DMS53 treated with DMSO at 0.1 percent for 48 hours (cell line): ENCODE measurements at regions not wholly inside any gene's neighbourhood (a gene's known extent, or its start where the extent isn't known, plus 50 kb on each side); places are given as distances from the start of the nearest gene placed in this dataset.

Experiments used
- DNase-seq: peaks from one replicate; lab custom pipeline; 2025; ENCODE audit not compliant: unreplicated experiment; lab: John Stamatoyannopoulos, UW

- DNase-seq, result no peak
These were observed 204.4 kb downstream of the SAMD5 start for GRCh38 chr6:147712841-147713240.

- no peak for DNase-seq
These were observed 206.5 kb downstream of the SAMD5 start for GRCh38 chr6:147715035-147715434.

GRCh38 chr6:147716434-147716833, 207.9 kb downstream of the SAMD5 start:
- DNase-seq, result no peak

GRCh38 chr6:147717991-147718390, 209.5 kb downstream of the SAMD5 start:
- no peak for DNase-seq

GRCh38 chr6:147722158-147722557, 213.7 kb downstream of the SAMD5 start:
- no peak for DNase-seq

- DNase-seq, result no peak
These were observed 216.0 kb downstream of the SAMD5 start for GRCh38 chr6:147724454-147724853.

- no peak for DNase-seq
These were observed 217.9 kb downstream of the SAMD5 start for GRCh38 chr6:147726342-147726741.

- no peak for DNase-seq
These were observed 220.4 kb downstream of the SAMD5 start for GRCh38 chr6:147728903-147729302.

GRCh38 chr6:147733686-147734085, 225.2 kb downstream of the SAMD5 start:
- no peak for DNase-seq

GRCh38 chr6:147734151-147734550, 225.7 kb downstream of the SAMD5 start:
- DNase-seq, result no peak

- DNase-seq, result no peak
These were observed 227.4 kb downstream of the SAMD5 start for GRCh38 chr6:147735924-147736323.

- DNase-seq, result no peak
These were observed 228.6 kb downstream of the SAMD5 start for GRCh38 chr6:147737115-147737514.

- DNase-seq, result no peak
These were observed 229.6 kb downstream of the SAMD5 start for GRCh38 chr6:147738099-147738498.

GRCh38 chr6:147738516-147739162, 230.1 kb downstream of the SAMD5 start:
- no peak for DNase-seq

- no peak for DNase-seq
These were observed 231.8 kb downstream of the SAMD5 start for GRCh38 chr6:147740326-147740725.

GRCh38 chr6:147740916-147741315, 232.4 kb downstream of the SAMD5 start:
- no peak for DNase-seq

- peak; percentile 59 for DNase-seq
These were observed 232.9 kb downstream of the SAMD5 start for GRCh38 chr6:147741389-147741788.

- DNase-seq, result no peak
These were observed 233.9 kb downstream of the SAMD5 start for GRCh38 chr6:147742440-147742839.

- DNase-seq, result no peak
These were observed 235.5 kb downstream of the SAMD5 start for GRCh38 chr6:147744012-147744411.

GRCh38 chr6:147749331-147749730, 240.8 kb downstream of the SAMD5 start:
- no peak for DNase-seq

GRCh38 chr6:147750413-147750812, 241.9 kb downstream of the SAMD5 start:
- peak; percentile 27 for DNase-seq

GRCh38 chr6:147751232-147751631, 242.7 kb downstream of the SAMD5 start:
- no peak for DNase-seq

- no peak for DNase-seq
These were observed 244.4 kb downstream of the SAMD5 start for GRCh38 chr6:147752689-147753403.
